H1 (cell line): ENCODE measurements at regions not wholly inside any gene's neighbourhood (a gene's known extent, or its start where the extent isn't known, plus 50 kb on each side); places are given as distances from the start of the nearest gene placed in this dataset.

Source experiments
- FOSL1 ChIP-seq: IDR thresholded peaks from 2 replicates; pipeline ENCODE4 v1.6.1; 2011; ENCODE audit warnings: mild to moderate bottlenecking, low read depth, low read length, moderate library complexity; ENCODE audit not compliant: insufficient read depth
- HDAC2 ChIP-seq, 2 experiments: fragments of 300-600 bp in 1 of 2; sonication (generic) in 1 of 2; IDR thresholded peaks; 2 replicates each; pipeline ENCODE4 v1.6.1; 2011 to 2012; ENCODE audit warnings: low read depth in 2 of 2, low read length in 2 of 2, mild to moderate bottlenecking in 2 of 2, moderate library complexity in 2 of 2, borderline replicate concordance in 1 of 2, inconsistent platforms in 1 of 2
- TAF1 ChIP-seq: IDR thresholded peaks from 2 replicates; pipeline ENCODE4 v1.6.1; 2011; ENCODE audit warnings: mild to moderate bottlenecking, low read depth, low read length

- TF ChIP-seq TAF1 = no peak
- no peak for TF ChIP-seq HDAC2 (IDR thresholded peaks at IDR 0.05; ENCODE audit: borderline replicate concordance in 1 of 2, low read depth in 2 of 2, low read length in 2 of 2)
- TF ChIP-seq FOSL1 = no peak
Measured at GRCh38 chr10:64112701-64113355, 591.6 kb downstream of the REEP3 start (continued).
